Uterus (tissue), 2 donors: ENCODE measurements at regions not wholly inside any gene's neighbourhood (a gene's known extent, or its start where the extent isn't known, plus 50 kb on each side); places are given as distances from the start of the nearest gene placed in this dataset.

Experiments
- CTCF ChIP-seq, 4 experiments: fragments of 200-600 bp in 2 of 4; fragments of 450-650 bp in 2 of 4; sonication (generic) in 2 of 4; IDR thresholded peaks; one replicate each; pipeline ENCODE4 v1.5.1; 2016 to 2019; ENCODE audit warnings: antibody characterized with exemption in 4 of 4, mild to moderate bottlenecking in 2 of 4, moderate library complexity in 1 of 4
- POLR2A ChIP-seq, 2 donors: fragments of 450-650 bp; IDR thresholded peaks; one replicate each; pipeline ENCODE4 v1.6.1; 2016; ENCODE audit warnings: antibody characterized with exemption in 2 of 2, mild to moderate bottlenecking in 1 of 2, moderate library complexity in 1 of 2

GRCh38 chr17:72385475-72385874 lies 264.7 kb downstream of the SOX9 start:
- TF ChIP-seq CTCF (IDR thresholded peaks at IDR 0.05): no peak
- no peak for TF ChIP-seq POLR2A (IDR thresholded peaks at IDR 0.05)
